CD4-positive, alpha-beta T cell treated with Interleukin-4 for 1 hour (primary cell): ENCODE measurements at regions not wholly inside any gene's neighbourhood (a gene's known extent, or its start where the extent isn't known, plus 50 kb on each side); places are given as distances from the start of the nearest gene placed in this dataset.

Experiments
- DNase-seq, 2 donors: peaks; one replicate each; pipeline ENCODE4 v3.0.0-alpha.2; 2020 to 2022

DNA sequence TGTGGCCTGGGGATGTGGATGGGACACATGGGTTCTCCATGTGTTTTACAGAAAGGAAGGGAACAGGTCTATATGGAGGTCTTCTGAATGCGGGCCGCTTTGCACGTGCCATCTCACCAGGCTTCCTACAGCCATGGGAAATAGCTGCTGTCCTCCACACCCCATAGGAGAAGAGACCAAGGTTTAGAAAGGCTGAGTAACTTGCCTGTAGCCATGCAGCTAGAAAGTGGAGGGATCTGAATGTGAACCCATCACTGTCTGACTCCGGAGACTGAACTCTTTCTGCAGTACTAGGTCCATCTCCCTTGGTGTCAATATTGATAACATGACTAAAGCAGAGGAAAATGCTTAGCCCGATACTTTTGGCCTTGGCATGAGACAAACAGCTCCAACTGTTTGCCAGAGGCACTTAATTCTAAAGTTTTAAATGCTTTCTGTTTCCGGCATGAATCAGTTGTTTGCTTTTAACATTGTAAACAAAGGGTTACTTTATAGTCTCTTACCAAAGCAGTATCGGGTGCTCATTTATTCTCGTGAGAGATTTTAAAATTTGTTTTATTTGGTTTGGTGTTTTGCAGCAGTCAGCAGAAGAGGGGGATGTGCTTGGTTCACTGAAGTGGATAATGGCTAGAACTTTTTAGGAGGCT lies 64.8 kb upstream of the LOXL4 start:
- DNase-seq = no peak

DNA sequence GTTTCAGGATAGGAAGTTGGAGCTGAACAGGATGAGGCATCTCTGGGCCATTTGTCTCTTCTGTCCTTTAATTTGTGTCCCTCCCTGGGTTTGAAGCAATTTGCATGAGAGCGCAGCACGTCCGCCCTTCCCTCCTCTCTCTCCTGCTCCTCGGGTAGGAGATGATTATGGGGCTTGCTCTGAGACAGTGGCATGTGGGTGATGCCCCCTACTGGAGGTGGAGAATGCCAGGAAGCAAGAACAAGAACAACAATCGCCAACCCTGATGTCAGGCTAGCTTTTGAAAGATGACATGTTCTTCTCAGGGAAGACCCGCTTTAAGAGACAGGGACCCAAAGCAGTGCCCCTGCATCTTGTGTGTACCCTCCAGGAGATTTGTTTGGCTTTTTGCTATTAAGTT lies 63.9 kb upstream of the LOXL4 start:
- DNase-seq = peak in 1 of 2 donors; percentile 27

DNA sequence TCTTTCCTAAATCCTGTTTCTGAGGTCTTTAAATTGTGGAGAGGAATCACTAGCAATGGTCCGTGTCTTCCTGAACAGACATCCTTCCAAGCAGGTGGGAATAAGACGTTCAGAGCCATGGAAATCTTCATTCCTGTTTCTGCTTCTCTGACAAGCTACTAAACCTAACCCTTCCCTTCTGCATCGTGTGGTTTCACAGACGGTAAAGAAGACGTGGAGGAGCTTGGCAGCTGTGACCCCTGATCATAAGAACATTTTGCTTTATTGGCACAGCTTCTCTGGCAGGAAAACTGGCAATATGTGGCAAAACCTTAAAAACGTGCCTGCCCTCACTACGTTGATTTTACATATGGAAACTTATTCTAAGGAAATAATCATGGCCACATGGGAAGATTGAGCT lies 63.0 kb upstream of the LOXL4 start:
- no peak for DNase-seq

DNA sequence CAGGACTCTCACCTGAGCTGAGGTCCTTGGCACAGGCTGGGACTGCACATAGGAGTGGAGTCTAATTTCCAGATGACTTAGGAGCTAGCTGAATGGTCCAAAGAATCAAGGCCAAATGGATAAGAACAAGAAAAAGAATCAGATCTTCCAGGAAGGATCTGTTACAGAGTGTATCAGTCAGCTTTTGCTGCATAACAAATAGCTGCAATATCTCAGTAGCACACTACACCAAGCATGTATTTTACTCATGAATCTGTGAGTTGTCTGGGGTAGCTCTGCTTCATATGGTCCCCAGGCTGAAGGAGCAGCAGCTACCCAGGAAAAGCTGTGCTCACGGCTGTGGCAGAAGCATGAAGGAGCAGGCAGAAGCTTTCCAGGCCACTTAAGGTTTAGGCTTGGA lies 60.6 kb upstream of the LOXL4 start:
- no peak for DNase-seq

DNA sequence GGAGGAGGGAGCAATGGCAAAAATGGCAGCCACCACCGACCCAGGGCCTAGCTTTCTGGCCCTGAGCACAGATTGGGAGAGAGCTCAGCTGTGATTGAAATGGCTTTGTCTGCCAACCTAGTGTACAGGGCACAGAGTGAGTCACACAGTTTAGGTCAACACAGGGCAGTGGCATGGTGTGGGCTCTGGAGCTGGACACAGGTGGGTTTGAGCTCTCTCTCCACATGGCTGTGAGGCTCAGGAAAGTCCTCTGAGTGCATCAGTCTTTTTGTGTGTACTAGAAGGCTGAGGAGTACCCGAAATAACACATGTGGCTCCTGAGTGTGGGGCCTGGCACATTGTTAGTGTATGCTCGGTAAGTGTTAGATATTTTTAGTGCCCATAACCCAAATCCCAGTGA lies 60.2 kb upstream of the LOXL4 start:
- no peak for DNase-seq

DNA sequence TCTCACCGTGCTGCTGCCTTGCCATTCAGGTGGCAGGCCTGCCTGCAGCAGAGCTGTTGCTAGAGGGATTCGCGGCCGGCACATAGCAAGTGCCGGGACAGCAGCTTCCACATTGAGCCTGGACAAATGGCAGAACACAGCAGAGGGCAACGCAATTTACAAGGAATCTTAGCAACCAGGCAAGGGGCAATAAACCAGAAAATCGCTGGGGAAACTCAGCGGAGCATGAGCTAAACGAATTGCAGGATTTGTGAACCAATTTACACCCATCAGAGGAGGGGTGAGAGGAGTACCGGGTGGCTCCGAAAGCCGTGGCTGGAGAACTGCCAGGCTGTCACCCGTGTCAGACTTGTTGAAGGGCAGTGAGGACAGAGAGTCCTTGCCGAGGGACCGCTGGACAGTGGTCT lies 58.6 kb upstream of the LOXL4 start:
- no peak for DNase-seq

DNA sequence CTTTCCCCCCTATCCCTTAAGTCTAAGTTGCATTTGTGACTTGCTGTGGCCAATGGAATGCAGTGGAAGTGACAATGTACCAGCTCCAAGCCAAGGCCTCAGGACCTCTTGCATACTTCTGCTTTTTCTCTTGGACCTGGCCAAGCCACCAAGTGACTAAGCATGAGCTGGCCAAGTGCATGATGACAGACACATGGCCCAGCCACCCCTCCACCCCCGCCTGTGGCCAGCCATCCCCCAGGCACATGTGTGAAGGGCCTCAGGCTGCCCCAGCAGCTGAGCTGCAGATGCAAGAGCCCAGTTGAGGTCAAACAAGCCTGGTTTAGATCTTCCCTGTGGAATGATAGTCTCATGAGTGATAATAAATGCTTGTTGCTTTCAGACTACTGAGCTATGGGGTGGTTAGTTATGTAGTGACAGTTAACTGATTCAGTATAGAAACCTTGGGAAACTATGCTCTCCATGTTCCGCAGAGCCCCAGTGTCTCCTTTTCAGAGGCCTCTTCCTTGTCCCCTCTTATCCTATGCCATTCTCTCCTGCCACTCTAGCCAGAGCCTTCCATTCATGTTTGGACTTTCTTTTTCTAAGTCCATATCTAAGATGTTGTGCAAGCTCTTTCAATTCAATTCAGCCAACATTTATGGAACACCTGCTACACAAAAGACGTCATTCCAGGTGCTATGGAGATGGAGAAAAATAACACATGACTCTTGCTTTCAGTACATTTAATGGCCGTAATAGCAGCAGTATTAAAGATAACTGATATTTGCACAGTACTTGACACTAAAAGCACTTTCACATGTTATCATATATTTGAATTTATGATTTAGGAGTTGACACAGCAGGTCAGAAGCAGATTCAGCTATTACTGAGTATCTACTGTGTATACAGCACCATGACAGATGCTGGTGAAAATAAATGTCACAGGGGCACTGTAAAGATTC lies 55.5 kb upstream of the LOXL4 start:
- DNase-seq = peak in 1 of 2 donors; percentile 79

DNA sequence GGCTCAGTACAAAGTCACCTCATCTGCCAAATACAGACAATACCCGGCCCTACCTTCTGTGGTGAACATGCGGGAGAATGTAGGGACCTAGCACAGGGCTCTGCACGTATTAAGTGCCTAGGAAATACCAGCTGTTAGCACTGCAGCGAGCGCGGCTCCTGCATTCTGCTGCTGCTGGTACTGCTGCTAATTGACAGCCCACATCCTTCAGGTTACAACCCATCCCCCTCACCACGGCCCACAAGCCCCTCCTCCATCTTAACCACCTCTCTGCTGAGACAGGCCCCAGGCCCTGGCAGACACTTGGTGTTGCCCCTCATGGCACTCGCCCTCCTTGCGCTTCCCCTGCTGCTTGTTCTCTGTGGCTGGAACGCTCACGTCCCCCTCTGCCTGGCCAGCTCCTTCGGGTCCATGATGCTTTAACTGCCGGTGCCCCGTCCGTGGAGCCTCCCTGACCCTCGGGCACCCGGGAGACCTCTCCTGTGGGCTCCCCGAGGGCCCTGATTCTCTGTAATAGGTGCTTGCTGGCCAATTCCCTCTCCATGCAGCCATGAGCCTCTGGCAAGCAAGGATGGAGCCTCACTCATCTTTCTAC lies 53.3 kb upstream of the LOXL4 start:
- DNase-seq = no peak

DNA sequence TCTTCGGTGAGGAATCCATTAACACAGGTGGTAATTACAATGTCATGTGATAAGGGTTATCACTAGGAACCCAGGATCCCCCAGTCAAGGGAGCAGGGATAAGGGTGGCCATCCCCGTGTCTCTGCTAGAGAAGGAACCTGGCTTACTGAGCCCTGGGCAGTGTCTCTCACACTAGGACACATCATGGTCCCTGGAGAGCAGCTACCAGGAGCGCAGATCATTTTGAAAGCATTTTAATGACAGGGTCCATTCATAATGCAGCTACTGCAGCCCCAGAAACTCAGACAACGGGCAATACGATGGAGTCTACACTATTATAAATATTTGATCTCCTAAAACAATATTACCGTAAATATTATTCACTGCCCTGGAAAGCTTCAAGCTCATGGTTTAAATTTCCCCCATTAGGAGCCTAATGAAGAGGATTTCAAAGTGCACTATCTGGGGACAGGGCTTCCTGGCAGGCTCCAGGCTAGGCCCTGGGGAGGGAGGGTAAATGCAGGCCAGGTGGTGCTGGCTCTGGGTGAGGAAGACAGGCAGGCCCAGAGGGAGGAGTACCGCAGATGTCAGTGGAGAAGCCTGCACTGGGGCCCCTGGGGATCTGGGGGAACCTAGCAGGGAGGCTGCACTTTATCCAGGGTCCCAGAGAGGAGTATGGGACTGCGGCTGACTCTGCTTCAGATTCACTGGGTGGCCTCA lies 52.6 kb upstream of the LOXL4 start:
- no peak for DNase-seq

DNA sequence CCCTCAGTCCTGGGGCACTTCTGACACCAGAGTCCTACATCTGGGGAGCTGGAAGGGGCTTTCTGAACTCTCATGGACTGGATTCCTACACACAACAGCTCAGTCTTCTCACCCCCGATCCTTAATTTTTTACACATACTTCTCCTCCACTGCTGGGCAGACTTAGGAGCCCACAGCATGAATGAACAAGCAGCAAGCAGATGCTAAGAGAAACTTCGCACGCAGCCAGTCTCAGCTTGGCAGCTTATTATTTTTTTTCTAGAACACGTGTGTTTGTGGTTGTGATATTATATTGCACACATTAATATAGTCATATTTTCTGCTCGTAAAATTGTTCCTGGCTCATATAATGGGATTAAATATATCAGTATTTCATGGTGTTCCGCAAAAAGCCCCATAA lies 50.9 kb upstream of the LOXL4 start:
- DNase-seq = no peak
